ENCODE measurements at regions not wholly inside any gene's neighbourhood (a gene's known extent, or its start where the extent isn't known, plus 50 kb on each side); places are given as distances from the start of the nearest gene placed in this dataset.

GRCh38 chr12:25716842-25717241 is 163.8 kb upstream of the LMNTD1 start:
- no peak for DNase-seq

GRCh38 chr12:25717552-25717951 is 164.5 kb upstream of the LMNTD1 start:
- DNase-seq, result no peak

GRCh38 chr12:25718081-25718731 is 165.1 kb upstream of the LMNTD1 start:
- DNase-seq, result no peak

GRCh38 chr12:25719505-25719904 is 166.4 kb upstream of the LMNTD1 start:
- DNase-seq, result no peak

- no peak for DNase-seq
Observed at GRCh38 chr12:25723336-25723735, 170.3 kb upstream of the LMNTD1 start.

GRCh38 chr12:25723921-25724491 is 170.9 kb upstream of the LMNTD1 start:
- DNase-seq, result no peak

- no peak for DNase-seq
Observed at GRCh38 chr12:25725470-25725869, 172.4 kb upstream of the LMNTD1 start.

GRCh38 chr12:25725931-25726330 is 172.8 kb upstream of the LMNTD1 start:
- DNase-seq, result no peak

GRCh38 chr12:25728056-25728595 is 175.0 kb upstream of the LMNTD1 start:
- DNase-seq, result no peak

- peak; percentile 80 for DNase-seq
Observed at GRCh38 chr12:25730489-25731349, 177.6 kb upstream of the LMNTD1 start.

GRCh38 chr12:25733541-25733940 is 180.5 kb upstream of the LMNTD1 start:
- DNase-seq, result no peak

- no peak for DNase-seq
Observed at GRCh38 chr12:25734529-25735180, 181.6 kb upstream of the LMNTD1 start.

GRCh38 chr12:25740617-25741016 is 187.5 kb upstream of the LMNTD1 start:
- DNase-seq, result no peak

GRCh38 chr12:25741917-25742316 is 188.8 kb upstream of the LMNTD1 start:
- no peak for DNase-seq

GRCh38 chr12:25743679-25744215 is 190.7 kb upstream of the LMNTD1 start:
- no peak for DNase-seq

GRCh38 chr12:25744313-25744712 is 191.2 kb upstream of the LMNTD1 start:
- no peak for DNase-seq

- no peak for DNase-seq
Observed at GRCh38 chr12:25745281-25745680, 192.2 kb upstream of the LMNTD1 start.

GRCh38 chr12:25746131-25746530 is 193.0 kb upstream of the LMNTD1 start:
- DNase-seq, result no peak

- peak; percentile 71 for DNase-seq
Observed at GRCh38 chr12:25752710-25753309, 199.7 kb upstream of the LMNTD1 start.

- DNase-seq, result no peak
Observed at GRCh38 chr12:25755136-25755970, 202.3 kb upstream of the LMNTD1 start.

GRCh38 chr12:25755971-25756260 is 202.6 kb upstream of the RASSF8 start:
- DNase-seq, result no peak
